BE2C (cell line): ENCODE measurements at regions not wholly inside any gene's neighbourhood (a gene's known extent, or its start where the extent isn't known, plus 50 kb on each side); places are given as distances from the start of the nearest gene placed in this dataset.
"Not testable (repeated sequence)": the region's sequence is repeated elsewhere in the genome, so short reads cannot be mapped to it uniquely, and the experiment has no call there.

Experiments used
- DNase-seq: peaks from one replicate; pipeline ENCODE4 v3.0.0-alpha.2; 2020
- H3K27me3 ChIP-seq: fragments of 250-450 bp; sonication (Bioruptor Pico); 2 replicates; pipeline ENCODE4 v1.5.1; 2020; ENCODE audit warnings: mild to moderate bottlenecking
- H3K36me3 ChIP-seq: fragments of 250-450 bp; sonication (Bioruptor Pico); 2 replicates; pipeline ENCODE4 v1.5.1; 2020; ENCODE audit warnings: mild to moderate bottlenecking
- H3K4me1 ChIP-seq: fragments of 250-450 bp; sonication (Bioruptor Pico); 2 replicates; pipeline ENCODE4 v1.5.1; 2020
- H3K4me3 ChIP-seq: 2 replicates; pipeline ENCODE4 v1.5.1; 2011; ENCODE audit warnings: low read depth, low read length
- H3K9me3 ChIP-seq: fragments of 250-450 bp; sonication (Bioruptor Pico); 2 replicates; pipeline ENCODE4 v1.5.1; 2020
- CTCF ChIP-seq: IDR thresholded peaks from 2 replicates; pipeline ENCODE4 v1.5.1; 2012; ENCODE audit warnings: mild to moderate bottlenecking, low read depth, low read length

GRCh38 chr11:91075032-91075695 is 852.3 kb upstream of the CHORDC1 start:
- TF ChIP-seq CTCF = no peak
- DNase-seq = no peak
- Histone ChIP-seq H3K9me3 (no peaks in the 10 kb centered on the region; the same call in 1 of the 2 replicates), H3K4me3 (no peak overlapping the region), H3K27me3 (no peaks in the 10 kb centered on the region), H3K36me3 (no peaks in the 10 kb centered on the region), H3K4me1 (no peaks in the 10 kb centered on the region; the same call in 1 of the 2 replicates)

- Histone ChIP-seq H3K9me3 (no peaks in the 10 kb centered on the region), H3K36me3 (no peaks in the 10 kb centered on the region)
Observed at GRCh38 chr11:91067666-91068065, 844.8 kb upstream of the CHORDC1 start.

GRCh38 chr11:91066456-91067047 is 843.7 kb upstream of the CHORDC1 start:
- H3K9me3 ChIP-seq = no peaks in the 10 kb centered on the region
- no peak for DNase-seq
- H3K27me3 ChIP-seq = no peaks in the 10 kb centered on the region
- H3K4me3 ChIP-seq = no peak overlapping the region
- no peaks in the 10 kb centered on the region for H3K36me3 ChIP-seq
- no peak for TF ChIP-seq CTCF
- H3K4me1 ChIP-seq = no peaks in the 10 kb centered on the region

More at GRCh38 chr11:91067666-91068065, 844.8 kb upstream of the CHORDC1 start:
- Histone ChIP-seq H3K27me3 (no peaks in the 10 kb centered on the region), H3K4me1 (no peaks in the 10 kb centered on the region), H3K4me3 (no peak overlapping the region)
- no peak for TF ChIP-seq CTCF
- DNase-seq = no peak

- H3K9me3 ChIP-seq, H3K36me3 ChIP-seq, H3K4me1 ChIP-seq, H3K27me3 ChIP-seq, H3K4me3 ChIP-seq, DNase-seq: not testable (repeated sequence)
Observed at GRCh38 chr11:91063399-91063798, 840.5 kb upstream of the CHORDC1 start.

- no peak for DNase-seq
- Histone ChIP-seq H3K4me3 (no peak overlapping the region), H3K4me1 (no peaks in the 10 kb centered on the region), H3K27me3 (no peaks in the 10 kb centered on the region), H3K36me3 (no peaks in the 10 kb centered on the region), H3K9me3 (no peaks in the 10 kb centered on the region)
- no peak for TF ChIP-seq CTCF
Observed at GRCh38 chr11:91047882-91048281, 825.0 kb upstream of the CHORDC1 start.

GRCh38 chr11:91046261-91046660 is 823.4 kb upstream of the CHORDC1 start:
- no peaks in the 10 kb centered on the region for H3K4me1 ChIP-seq
- H3K36me3 ChIP-seq = no peaks in the 10 kb centered on the region
- H3K4me3 ChIP-seq = no peak overlapping the region
- TF ChIP-seq CTCF = no peak
- DNase-seq = no peak
- no peaks in the 10 kb centered on the region for H3K9me3 ChIP-seq
- no peaks in the 10 kb centered on the region for H3K27me3 ChIP-seq
